NCI-H2196 treated with DMSO at 0.1 percent for 48 hours (cell line): ENCODE measurements at regions not wholly inside any gene's neighbourhood (a gene's known extent, or its start where the extent isn't known, plus 50 kb on each side); places are given as distances from the start of the nearest gene placed in this dataset.
"Not testable (repeated sequence)": the region's sequence is repeated elsewhere in the genome, so short reads cannot be mapped to it uniquely, and the experiment has no call there.

ENCODE experiments used
- DNase-seq: peaks from one replicate; lab custom pipeline; 2025; ENCODE audit not compliant: unreplicated experiment; lab: John Stamatoyannopoulos, UW

GRCh38 chr2:15751477-15751876, 159.8 kb downstream of the DDX1 start:
- no peak for DNase-seq

- no peak for DNase-seq
These were observed 161.0 kb downstream of the DDX1 start for GRCh38 chr2:15752552-15753232.

GRCh38 chr2:15753233-15753798, 161.6 kb downstream of the DDX1 start:
- DNase-seq: no peak

GRCh38 chr2:15753811-15754702, 162.4 kb downstream of the DDX1 start:
- DNase-seq: no peak

GRCh38 chr2:15754703-15755099, 163.0 kb downstream of the DDX1 start:
- DNase-seq: no peak

GRCh38 chr2:15755528-15755927, 163.9 kb downstream of the DDX1 start:
- no peak for DNase-seq

GRCh38 chr2:15756011-15756550, 164.4 kb downstream of the DDX1 start:
- DNase-seq: no peak

GRCh38 chr2:15756882-15757819, 165.5 kb downstream of the DDX1 start:
- no peak for DNase-seq

- DNase-seq: no peak
These were observed 166.3 kb downstream of the DDX1 start for GRCh38 chr2:15757820-15758586.

GRCh38 chr2:15758848-15759247, 167.2 kb downstream of the DDX1 start:
- no peak for DNase-seq

GRCh38 chr2:15759385-15759784, 167.7 kb downstream of the DDX1 start:
- DNase-seq: no peak

- not testable (repeated sequence) for DNase-seq
These were observed 168.1 kb downstream of the DDX1 start for GRCh38 chr2:15759791-15760190.

GRCh38 chr2:15760232-15760910, 168.7 kb downstream of the DDX1 start:
- DNase-seq: no peak

GRCh38 chr2:15761056-15761455, 169.4 kb downstream of the DDX1 start:
- DNase-seq: no peak

- DNase-seq: no peak
These were observed 170.2 kb downstream of the DDX1 start for GRCh38 chr2:15761910-15762309.

GRCh38 chr2:15762449-15762848, 170.8 kb downstream of the DDX1 start:
- DNase-seq: no peak

- no peak for DNase-seq
These were observed 171.6 kb downstream of the DDX1 start for GRCh38 chr2:15763106-15763821.

- no peak for DNase-seq
These were observed 172.4 kb downstream of the DDX1 start for GRCh38 chr2:15763822-15764682.
